CD4-positive, alpha-beta T cell treated with Interleukin-21 for 1 hour (primary cell): ENCODE measurements at regions not wholly inside any gene's neighbourhood (a gene's known extent, or its start where the extent isn't known, plus 50 kb on each side); places are given as distances from the start of the nearest gene placed in this dataset.

ENCODE experiments used
- DNase-seq: peaks from one replicate; pipeline ENCODE4 v3.0.0-alpha.2; 2020

GRCh38 chrX:20861113-20861512 is 513.1 kb upstream of the CNKSR2 start:
- DNase-seq = no peak

GRCh38 chrX:20857746-20858145 is 516.5 kb upstream of the CNKSR2 start:
- DNase-seq = no peak

- DNase-seq = no peak
Observed at GRCh38 chrX:20838477-20838876, 535.7 kb upstream of the CNKSR2 start.

GRCh38 chrX:20829665-20830491 is 544.3 kb upstream of the CNKSR2 start:
- no peak for DNase-seq

GRCh38 chrX:20825984-20826383 is 548.2 kb upstream of the CNKSR2 start:
- DNase-seq = no peak

GRCh38 chrX:20803971-20804370 is 537.3 kb upstream of the RPS6KA3 start:
- no peak for DNase-seq

GRCh38 chrX:20802036-20802435 is 535.3 kb upstream of the RPS6KA3 start:
- no peak for DNase-seq

GRCh38 chrX:20796450-20796849 is 529.7 kb upstream of the RPS6KA3 start:
- no peak for DNase-seq

- no peak for DNase-seq
Observed at GRCh38 chrX:20789103-20789502, 522.4 kb upstream of the RPS6KA3 start.

GRCh38 chrX:20767346-20767745 is 500.6 kb upstream of the RPS6KA3 start:
- DNase-seq = no peak

- DNase-seq = no peak
Observed at GRCh38 chrX:20756585-20756984, 489.9 kb upstream of the RPS6KA3 start.

GRCh38 chrX:20753076-20753475 is 486.4 kb upstream of the RPS6KA3 start:
- no peak for DNase-seq

- no peak for DNase-seq
Observed at GRCh38 chrX:20746690-20747089, 480.0 kb upstream of the RPS6KA3 start.

GRCh38 chrX:20743046-20743445 is 476.3 kb upstream of the RPS6KA3 start:
- DNase-seq = no peak

GRCh38 chrX:20742106-20742505 is 475.4 kb upstream of the RPS6KA3 start:
- no peak for DNase-seq

GRCh38 chrX:20740443-20740842 is 473.7 kb upstream of the RPS6KA3 start:
- no peak for DNase-seq

- no peak for DNase-seq
Observed at GRCh38 chrX:20739038-20739745, 472.5 kb upstream of the RPS6KA3 start.

- no peak for DNase-seq
Observed at GRCh38 chrX:20729416-20729815, 462.7 kb upstream of the RPS6KA3 start.

- no peak for DNase-seq
Observed at GRCh38 chrX:20727447-20727846, 460.7 kb upstream of the RPS6KA3 start.

GRCh38 chrX:20720954-20721626 is 454.4 kb upstream of the RPS6KA3 start:
- no peak for DNase-seq

GRCh38 chrX:20718592-20719380 is 452.1 kb upstream of the RPS6KA3 start:
- no peak for DNase-seq

- no peak for DNase-seq
Observed at GRCh38 chrX:20715176-20715575, 448.5 kb upstream of the RPS6KA3 start.

GRCh38 chrX:20712811-20713210 is 446.1 kb upstream of the RPS6KA3 start:
- DNase-seq = no peak
